HG02970 (cell line): ENCODE measurements at regions not wholly inside any gene's neighbourhood (a gene's known extent, or its start where the extent isn't known, plus 50 kb on each side); places are given as distances from the start of the nearest gene placed in this dataset.

ENCODE experiments used
- ATAC-seq: cut with Tn5 transposase; IDR thresholded peaks from one replicate; pipeline ENCODE4 v1.9.1; 2021; ENCODE audit warnings: mild to moderate bottlenecking, moderate library complexity, moderate number of reproducible peaks; ENCODE audit not compliant: unreplicated experiment, low FRiP score

DNA sequence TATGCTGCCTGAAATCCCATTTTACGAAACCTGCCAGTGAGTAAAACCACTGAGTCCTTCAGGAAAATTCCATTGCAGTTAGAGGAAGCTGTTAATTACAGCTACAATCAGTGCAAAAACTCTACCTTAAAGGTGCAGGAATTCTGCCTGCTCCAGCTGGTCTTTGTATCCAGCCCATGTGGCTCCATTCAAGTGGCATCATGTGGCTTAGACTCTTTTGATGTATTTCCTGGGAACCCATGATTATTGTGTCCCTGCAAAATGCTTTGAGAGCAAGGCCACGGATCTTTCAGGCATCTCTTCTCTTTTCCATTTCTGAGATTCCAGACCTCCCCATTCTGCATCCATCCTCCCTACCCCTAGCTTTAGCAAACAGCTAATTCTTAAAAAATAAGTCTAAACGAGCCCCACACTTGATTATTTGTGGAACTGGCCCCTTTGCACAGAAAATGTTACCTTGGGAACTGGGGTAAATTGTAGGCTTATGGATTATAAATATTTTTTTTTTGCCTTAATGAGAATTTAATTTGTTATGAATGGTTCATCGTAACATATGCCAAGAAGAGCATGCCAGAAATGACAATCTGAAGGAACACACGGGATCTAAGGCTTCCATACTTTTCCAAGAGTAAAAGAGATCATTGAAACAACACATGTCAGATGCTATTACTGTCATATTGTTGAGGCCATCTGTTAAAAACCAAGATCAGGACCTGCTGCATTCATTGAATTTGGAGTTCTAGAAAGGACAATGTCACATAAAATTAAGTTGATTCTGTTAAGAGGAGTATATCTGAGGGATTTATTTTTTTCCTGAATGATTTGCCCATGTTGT, 144.6 kb downstream of the TPH2 start:
- ATAC-seq, result no peak

DNA sequence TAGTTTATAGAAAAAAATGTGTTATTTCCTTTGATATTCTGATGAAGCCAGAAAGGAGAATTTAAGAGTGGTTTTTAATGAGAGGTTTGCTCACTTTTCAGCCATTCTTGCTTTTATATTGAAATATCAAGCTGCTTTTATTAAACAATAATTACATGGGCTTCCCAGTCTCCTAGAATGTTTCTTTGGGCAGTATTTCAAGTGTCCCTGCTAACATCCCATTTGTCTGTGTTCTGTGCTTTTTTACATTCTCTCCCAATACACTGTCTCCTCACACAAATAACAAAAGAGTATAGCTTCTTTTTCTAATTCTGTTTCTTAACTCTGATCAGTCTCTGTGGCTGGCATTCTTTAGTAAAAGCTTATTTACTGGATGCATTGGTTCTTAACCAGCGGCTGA, 145.4 kb downstream of the TPH2 start:
- no peak for ATAC-seq

DNA sequence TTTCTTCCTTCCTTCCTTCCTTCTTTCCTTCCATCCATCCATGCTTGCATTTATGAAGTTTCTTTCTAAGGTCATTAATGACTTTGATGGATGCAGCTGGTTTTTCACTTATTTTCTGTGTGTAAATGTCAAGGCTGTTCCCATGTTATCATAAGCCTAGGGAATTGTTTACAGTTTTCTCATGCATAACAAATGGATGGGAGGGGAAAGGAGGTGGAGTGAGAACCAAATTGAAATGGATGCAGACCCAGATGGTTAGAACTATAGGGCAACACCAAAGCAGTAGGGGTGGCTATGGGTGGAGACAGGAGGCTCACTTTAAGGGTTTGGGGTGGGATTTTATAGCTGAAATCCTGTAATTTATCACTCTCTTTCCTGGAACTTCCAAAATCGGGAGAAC, 146.2 kb downstream of the TPH2 start:
- no peak for ATAC-seq

DNA sequence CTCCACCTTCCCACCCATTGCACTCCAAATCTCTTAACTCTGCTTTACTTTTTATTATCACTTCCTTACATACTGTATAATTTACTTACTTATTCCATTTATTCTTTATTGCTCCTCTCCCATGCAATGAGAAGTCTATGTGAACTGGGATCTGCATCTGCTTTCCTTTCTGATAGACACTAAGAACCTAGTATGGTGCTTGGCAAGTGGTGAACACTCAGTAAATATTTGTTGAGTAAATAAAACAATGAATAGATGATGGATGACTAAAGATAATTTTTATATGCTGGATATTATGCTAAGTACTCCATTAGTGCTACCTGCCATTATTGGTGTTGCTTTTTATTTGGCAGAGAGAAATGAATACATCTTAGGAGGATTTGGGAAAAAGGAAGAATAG, 151.0 kb downstream of the TPH2 start:
- ATAC-seq, result no peak

DNA sequence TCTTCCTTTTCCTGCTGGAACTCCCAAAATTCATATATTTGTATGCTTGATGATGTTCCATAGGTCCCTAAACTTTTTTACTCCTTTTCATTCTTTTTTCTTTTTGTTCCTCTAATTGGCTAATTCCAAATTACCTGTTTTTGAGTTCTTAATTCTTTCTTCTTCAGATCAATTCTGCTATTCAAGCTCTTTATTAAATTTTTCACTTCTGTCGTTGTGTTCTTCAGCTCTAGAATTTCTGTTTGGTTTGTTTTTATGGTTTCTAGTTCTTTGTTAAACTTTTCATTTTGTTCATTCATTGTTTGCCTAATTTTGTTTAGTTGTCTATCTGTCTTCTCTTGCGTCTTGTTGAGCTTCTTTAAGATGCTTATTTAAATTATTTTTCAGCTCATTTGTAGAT, 154.8 kb downstream of the TPH2 start:
- ATAC-seq, result no peak

DNA sequence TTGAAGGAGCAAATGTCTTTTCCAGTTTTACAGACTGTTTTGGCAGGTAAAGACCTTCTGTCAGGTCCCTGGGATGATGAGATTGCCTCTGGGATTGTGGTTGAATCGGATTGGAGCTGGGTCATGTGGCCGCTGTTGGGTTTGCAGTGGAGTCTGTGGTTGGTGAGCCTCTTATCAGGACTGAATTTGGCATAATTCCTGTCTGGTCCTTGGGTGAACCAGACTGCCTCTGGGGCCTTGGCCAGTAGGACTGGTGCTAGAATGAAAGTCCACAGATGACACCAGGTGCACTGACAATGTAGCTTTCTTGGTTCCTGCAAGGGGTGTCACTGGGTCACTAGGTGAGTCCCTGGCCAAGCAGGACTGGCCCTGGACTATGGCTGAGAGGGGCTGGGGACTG, 155.3 kb downstream of the TPH2 start:
- ATAC-seq, result no peak

DNA sequence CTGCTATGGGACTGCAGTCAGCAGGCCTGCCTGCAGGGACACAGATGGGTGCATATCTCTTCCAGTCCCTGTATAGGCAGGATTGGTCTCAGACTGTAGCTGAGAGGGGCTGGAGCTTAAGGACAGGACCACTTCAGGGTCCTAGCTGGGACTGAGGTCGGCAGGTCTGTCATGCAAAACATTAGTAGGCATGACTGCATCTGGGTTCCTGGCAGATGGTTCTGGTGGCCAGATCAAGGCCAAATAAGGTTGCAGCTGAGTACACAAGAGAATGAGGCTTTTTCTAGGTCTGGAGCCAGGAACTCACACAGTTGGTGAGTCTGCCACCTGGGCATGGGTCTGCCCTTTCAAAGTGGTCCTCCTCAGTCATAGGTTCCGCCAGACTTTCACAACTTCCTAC, 155.8 kb downstream of the TPH2 start:
- ATAC-seq, result no peak

DNA sequence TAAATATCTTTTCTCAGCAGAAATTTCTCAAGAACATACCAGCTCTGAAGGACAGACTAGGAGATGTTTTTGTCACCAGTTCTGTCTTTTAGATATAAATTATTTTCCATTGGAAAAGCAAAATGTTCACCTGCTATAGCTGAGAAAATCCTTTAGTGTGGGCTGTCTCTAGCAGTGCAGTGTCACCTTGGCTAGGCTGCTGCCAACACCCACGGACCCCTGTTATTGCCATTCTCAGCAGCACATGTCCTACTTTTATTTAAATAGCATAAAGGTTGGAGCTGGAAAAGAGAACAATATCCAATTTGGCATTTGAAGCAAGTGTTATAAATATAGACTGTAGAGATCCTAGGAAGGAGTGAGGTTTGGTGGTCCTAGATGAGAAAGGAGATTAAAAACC, 156.4 kb downstream of the TPH2 start:
- no peak for ATAC-seq

DNA sequence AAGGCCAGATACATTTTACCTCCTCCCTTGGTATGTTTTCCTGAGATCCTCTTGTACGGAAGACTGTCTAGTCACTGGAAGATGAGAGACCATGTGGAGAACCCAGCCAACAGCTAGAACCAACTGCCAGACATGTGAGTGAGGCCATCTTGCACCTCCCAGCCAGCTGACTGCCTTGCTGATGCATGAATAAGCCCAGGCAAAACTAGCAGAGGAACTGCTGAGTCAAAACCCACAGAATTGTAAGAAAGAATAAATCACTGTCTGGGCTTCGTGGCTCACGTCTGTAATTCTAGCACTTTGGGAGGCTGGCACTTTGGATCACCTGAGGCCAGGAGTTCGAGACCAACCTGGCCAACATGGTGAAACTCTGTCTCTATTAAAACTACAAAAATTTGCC, 160.0 kb downstream of the TPH2 start:
- ATAC-seq, result no peak

DNA sequence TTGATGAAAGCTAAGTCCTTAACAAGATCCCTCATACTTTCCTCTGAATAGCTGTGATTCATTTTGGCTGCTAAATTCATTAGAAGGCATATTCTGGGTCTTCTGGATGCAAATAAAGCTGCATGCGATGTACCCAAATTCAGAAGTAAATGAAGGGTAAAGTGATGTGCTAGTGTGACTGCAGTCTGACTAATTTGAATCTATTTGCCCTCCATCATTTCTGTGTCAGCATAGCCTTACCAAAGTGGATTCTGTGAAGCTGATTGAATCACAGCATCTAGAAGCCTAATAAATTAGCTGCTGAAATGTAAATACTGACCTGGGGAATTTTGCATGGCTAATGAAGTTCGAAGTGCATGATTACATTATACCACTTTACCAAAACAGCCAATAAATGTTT, 162.2 kb downstream of the TPH2 start:
- ATAC-seq, result no peak

DNA sequence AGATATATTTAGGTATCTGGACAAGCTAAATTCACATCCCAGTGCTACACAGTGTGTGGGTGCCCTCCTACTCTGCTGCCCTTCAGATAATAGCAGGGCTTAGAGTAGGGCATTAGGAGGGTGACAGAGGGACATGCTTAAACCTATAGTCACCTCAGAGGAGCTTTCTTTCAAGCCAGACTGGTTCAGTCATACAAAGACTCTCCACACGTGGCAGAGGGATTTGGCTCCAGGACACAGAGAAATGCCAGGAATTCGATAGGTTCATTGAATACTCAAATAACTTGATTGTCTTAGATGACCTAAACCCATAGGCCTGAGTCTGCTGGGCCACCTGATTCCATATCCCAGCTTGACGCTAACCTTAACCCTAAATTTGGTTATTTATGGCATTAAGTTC, 163.5 kb downstream of the TPH2 start:
- no peak for ATAC-seq

DNA sequence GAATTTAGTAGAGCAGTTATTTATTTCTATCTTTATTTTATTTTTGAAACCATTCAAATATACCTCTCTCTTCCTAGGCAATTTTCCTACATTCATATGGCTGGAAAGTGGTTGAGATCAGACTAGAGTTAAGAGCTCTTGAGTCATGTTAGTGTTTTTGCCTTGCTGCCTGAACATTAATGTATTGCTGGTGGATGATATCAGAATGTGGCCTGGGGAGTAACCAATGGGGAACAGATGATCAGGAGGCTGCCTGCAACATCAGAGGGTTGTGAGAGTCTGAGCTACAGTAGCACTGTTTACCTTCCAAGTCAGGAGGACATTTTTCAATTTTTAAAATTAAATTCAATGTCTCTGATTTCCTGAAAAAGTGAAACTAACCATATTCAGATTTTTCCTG, 166.3 kb upstream of the TRHDE start:
- no peak for ATAC-seq

DNA sequence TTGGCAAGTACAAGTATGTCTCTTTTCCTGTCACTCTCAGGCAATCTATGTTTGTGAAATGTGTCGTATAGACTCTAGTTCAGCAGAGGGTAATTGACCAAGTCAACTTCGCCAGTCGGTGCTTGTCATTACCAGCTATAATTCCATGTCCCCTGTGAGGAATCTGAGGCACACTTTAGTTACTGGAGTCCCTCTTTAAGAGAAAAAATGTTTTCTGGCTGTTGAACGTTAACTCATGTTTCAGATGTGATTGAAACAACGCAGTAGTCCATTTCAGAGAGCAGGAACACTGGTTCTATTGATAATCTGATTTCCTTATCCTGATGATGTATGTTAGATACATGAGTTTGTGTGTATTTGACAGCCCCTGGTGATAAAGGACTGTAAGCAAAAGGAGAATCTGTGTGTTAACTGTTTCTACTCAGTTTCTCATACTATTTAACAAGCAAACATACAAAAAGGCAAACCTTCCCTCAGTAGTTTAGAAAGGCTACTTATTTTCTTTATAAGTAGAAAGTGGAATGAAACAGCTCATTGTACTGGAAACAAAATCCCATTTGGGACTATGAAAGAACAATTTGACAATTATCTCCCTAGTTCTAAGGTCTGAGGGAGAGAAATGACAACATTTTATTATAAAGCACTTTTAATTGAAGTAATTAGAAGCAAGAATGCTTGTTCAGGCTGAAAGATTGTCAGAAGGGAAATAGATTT, 161.1 kb upstream of the TRHDE start:
- no peak for ATAC-seq

DNA sequence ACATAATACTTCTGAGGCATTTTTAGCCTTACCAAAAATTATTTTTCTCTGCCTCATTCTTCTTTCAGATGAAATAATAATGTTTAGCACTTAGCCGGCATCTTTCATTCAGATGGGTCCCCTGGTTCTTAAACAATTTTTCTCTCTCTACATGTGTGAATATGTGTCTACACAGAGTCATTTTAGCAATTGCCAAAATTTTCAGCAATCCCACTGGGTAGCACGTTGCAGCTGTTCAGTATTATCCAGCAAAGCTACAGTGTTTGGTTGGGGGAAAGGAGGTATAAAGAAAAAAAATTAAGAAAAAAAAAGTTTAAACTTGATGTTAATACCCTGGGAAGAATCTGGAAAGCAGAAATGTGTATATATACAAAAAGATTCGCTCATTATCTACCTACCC, 160.5 kb upstream of the TRHDE start:
- ATAC-seq, result no peak

DNA sequence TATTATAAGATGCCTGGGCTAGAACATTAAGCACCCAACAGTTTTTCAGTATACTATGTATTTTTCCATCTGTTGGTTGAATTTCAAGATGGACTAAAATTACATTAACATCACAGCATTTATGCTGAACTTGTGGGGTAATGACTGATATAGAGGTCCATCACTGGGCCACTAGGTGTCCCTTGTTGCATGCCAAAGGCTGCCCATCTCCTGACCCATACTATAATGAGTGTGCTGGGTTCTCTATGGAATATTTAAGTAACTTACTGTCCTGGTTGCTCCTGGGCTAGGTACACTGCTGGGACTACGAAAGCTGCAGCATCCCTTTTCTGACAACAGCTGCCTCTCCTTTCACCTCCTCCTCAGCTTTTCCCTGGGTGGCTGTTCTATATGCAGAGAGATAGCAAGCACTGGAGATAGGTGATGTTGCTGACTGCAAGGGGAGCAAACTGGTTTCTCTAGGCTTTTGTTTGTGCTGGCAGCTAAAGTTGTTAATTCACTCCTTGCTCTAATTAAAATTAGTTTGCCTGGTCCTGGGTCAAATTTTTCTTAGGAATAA, 138.6 kb upstream of the TRHDE start:
- no peak for ATAC-seq

DNA sequence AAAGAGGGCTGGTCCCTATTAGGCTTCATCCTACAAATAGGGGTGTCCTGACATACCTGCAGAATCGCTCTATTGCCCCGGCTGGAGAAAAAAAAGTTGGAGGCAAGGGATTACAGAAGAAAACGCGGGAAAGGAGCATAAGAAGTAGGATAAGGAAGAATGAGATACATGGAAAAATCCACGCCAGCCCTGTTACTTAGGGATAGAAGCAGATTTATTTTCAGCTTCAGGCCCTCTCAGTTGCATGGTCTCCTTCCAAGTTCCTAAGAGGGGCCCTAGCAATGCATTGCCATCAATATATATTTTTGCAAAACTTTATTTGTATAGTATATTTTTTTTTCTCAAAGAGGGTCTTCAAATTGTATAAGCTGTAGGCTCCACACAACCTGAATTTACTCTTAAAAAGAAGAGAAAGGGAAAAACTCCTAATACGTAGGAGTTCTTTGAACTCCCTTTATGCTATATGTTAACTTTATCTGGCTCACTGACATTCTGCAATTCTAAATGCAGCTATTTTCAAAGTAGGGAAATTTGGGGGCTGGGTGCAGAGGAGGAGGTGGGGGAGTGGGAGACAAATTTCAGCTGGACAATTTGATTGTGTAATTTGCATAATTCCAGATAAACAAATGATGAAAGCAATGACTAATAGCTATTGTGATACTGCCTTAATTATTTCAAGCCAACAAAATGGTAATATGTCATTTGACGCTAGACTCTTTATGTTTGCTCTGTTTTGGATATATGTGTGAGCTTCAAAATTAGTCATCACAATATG, 137.7 kb upstream of the TRHDE start:
- ATAC-seq, result no peak

DNA sequence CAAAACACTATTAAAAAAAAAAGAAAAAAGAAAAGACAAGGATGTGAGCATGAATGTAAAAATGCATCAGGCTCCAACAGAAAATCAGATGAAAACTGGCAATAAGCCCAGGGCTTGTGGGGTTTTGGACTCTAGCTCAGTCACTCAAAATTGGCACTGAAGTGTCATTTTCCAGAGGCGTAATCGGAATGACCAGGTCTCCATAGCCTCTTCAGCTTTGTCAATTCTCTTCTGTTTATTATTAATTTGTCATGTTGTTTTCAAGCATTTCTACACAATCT, 137.2 kb upstream of the TRHDE start:
- ATAC-seq, result no peak

DNA sequence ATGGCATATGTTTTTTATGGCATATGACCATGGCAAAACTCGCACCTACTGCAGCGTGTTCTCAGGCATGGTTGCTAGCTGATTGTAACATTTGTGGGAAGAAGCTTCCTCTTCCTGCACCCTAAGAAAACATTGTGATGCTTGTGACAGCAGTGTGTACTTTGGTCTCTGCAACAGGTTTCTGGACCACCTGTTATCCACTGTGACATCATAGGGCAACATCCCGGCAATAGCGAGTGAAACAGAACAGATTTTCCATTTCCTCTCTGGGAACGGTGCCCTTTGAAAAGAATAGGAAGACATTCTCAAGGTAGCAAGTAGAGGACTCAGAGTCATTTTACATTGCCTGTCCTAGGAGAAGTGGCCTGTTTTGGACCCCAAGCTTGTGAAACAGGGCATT, 135.4 kb upstream of the TRHDE start:
- no peak for ATAC-seq

DNA sequence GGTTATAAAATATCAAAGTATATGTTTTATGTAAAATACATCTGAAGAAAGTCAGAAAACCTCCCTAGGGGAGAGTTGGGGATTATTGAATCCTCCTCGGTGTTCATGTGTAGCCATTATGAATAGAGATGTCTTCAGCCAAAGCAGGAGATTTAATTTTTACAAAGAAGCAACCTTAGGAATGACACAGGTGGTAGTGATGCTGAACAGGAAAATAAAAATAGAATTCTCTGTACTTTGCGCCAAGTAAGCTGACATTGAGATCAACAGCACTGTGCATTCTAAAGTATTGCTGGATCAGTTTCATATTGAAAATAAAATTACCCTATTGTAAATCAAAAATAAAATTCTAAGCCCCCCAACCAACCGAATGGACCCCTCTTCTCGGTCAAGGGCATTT, 132.8 kb upstream of the TRHDE start:
- no peak for ATAC-seq

DNA sequence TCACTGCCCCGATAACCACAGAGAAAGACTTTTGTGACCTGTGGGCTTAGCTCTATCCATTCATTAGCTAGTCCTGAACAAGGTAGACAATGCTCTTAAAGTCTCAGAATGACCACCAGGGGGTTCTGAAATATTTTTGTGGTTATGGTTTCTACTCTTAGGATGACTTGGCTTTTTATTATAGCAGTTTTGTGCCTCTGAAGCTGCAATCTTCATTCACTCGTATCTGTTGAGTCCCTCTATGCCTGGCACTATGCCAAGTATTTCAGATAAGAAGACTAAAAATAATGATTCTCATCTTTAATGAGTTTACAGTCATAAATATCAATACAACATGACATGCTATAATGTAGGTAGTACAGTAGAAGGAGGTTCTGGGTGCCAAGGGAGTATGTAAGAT, 130.8 kb upstream of the TRHDE start:
- peak; percentile 90 for ATAC-seq

DNA sequence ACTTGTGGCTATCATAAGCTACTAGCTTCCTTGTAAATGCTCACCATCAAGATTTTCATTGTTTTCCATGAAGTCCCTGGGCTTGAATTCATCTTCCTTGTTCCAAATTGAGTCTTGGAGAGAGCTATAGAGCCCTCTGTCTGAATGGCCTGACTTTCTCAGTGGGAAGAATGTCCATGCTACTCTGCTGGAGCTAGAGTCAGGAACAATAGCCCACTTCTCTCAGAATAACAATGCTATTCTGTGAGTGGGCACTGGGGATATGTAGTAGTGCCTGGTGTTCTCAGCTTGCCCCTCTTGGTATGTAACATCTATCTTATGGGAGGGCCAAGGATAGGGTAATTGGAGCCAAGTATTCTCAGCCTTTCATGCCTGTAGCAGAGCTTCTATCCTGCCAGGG, 127.6 kb upstream of the TRHDE start:
- no peak for ATAC-seq
